NB4 (cell line): ENCODE measurements at regions not wholly inside any gene's neighbourhood (a gene's known extent, or its start where the extent isn't known, plus 50 kb on each side); places are given as distances from the start of the nearest gene placed in this dataset.

Experiments used
- DNase-seq: peaks from one replicate; pipeline ENCODE4 v3.0.0; 2010; ENCODE audit warnings: low read depth
- H3K4me3 ChIP-seq: one replicate; pipeline ENCODE4 v1.5.1; 2011; ENCODE audit warnings: mild to moderate bottlenecking, low read depth, low read length, moderate library complexity
- MYC ChIP-seq: IDR thresholded peaks from 2 replicates; pipeline ENCODE4 v1.6.1; 2011; ENCODE audit warnings: low read depth, low read length
- POLR2A ChIP-seq: IDR thresholded peaks from 2 replicates; pipeline ENCODE4 v1.6.1; 2011; ENCODE audit warnings: mild to moderate bottlenecking; ENCODE audit not compliant: insufficient read length; ENCODE audit errors: extremely low read depth
- TF ChIP-seq, protein P1 (sequence below): IDR thresholded peaks from one replicate; pipeline ENCODE4 v1.5.1; 2012; ENCODE audit warnings: low read depth, low read length
- TF ChIP-seq, protein P2 (sequence below): IDR thresholded peaks from 2 replicates; pipeline ENCODE4 v1.6.1; 2011; ENCODE audit warnings: low read depth, low read length

DNA sequence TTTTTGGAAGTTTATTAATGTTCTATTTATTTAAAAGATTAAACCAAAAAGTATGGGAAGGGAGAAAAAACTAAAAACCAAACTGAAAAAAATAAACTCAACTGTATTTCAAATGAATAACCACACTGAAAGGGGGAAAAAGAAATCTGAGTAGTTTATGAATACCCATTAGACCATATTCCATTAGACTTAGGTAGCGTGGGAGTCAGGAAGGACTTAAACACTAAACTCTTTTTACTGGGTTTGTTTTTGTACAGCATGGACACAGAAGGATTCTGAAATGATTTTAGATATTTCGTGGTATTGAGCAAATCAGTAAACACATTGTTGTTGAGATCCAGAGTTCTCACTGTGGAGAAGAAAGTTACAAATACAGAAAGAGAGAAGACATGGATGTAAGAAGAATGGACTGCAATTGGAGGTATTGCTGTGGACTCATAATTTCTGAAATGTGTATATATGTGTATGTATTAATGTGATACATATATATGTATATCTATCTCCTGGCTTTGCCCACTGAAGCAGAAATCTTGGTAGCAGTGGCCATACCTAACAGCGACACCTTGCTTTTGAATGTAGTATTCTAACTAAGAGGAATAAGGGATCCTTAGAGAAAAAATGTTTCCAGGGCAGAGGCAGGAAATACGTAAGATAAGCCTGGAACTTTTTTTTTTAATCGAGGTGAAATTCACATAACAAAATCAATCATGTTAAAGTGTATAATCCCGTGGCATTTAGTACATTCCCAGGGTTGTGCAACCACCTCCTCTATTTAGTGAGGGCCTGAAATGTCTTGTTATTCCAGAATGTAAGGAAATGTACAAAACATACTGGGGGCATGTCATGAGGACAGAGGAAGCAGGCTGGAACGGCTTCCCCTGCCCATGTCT is 228.8 kb downstream of the SMARCA2 start:
- no peak overlapping the region for H3K4me3 ChIP-seq
- TF ChIP-seq, protein P1, sequence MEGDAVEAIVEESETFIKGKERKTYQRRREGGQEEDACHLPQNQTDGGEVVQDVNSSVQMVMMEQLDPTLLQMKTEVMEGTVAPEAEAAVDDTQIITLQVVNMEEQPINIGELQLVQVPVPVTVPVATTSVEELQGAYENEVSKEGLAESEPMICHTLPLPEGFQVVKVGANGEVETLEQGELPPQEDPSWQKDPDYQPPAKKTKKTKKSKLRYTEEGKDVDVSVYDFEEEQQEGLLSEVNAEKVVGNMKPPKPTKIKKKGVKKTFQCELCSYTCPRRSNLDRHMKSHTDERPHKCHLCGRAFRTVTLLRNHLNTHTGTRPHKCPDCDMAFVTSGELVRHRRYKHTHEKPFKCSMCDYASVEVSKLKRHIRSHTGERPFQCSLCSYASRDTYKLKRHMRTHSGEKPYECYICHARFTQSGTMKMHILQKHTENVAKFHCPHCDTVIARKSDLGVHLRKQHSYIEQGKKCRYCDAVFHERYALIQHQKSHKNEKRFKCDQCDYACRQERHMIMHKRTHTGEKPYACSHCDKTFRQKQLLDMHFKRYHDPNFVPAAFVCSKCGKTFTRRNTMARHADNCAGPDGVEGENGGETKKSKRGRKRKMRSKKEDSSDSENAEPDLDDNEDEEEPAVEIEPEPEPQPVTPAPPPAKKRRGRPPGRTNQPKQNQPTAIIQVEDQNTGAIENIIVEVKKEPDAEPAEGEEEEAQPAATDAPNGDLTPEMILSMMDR = no peak
- no peak for TF ChIP-seq POLR2A
- TF ChIP-seq, protein P2, sequence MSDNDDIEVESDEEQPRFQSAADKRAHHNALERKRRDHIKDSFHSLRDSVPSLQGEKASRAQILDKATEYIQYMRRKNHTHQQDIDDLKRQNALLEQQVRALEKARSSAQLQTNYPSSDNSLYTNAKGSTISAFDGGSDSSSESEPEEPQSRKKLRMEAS = no peak
- TF ChIP-seq MYC = no peak
- DNase-seq = no peak

DNA sequence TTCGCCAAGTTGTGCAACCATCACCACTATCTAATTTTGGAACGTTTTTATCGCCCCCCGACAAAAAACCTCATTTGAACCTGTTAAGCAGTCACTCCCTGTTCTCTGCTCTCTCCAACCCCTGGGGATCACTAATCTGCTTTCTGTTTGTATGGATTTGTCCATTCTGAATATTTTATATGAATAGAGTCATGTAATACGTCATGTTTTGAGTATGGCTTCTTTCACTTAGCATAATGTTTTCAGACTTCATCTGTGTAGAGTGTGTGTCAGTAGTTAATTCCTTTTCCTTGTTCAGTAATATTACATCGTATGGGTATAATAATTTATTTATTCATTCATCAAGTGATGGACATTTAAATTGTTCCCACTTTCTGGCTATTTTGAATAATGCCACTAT is 232.2 kb downstream of the SMARCA2 start:
- TF ChIP-seq POLR2A (no peak), MYC (no peak)
- TF ChIP-seq, protein P2 = no peak
- TF ChIP-seq, protein P1 = no peak
- no peak overlapping the region for H3K4me3 ChIP-seq
- DNase-seq = no peak

DNA sequence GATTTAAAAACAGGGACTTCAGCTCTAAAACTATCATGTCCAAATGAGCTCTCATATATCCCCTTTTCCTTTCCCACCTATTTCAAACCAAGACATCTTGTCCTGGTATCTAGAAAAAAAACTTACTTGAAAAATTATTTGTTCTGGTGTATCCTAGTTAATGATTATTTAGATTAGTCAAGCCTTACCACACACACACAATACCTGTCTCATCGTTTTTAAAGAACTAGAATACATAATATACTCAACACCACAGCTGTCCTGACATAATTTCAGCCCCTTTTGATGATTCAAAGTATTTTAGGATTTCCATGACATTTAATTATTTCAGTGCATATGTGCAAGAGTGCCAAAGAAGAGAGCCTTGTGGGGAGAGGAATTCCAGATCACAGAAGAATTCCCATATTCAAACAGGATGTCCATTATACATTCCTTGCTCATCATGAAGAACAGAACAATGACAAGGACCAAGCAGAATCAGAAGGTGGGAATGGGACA is 233.7 kb downstream of the SMARCA2 start:
- DNase-seq = no peak
- TF ChIP-seq MYC (no peak), POLR2A (no peak)
- TF ChIP-seq, protein P2 = no peak
- TF ChIP-seq, protein P1 = no peak
- no peak overlapping the region for H3K4me3 ChIP-seq

DNA sequence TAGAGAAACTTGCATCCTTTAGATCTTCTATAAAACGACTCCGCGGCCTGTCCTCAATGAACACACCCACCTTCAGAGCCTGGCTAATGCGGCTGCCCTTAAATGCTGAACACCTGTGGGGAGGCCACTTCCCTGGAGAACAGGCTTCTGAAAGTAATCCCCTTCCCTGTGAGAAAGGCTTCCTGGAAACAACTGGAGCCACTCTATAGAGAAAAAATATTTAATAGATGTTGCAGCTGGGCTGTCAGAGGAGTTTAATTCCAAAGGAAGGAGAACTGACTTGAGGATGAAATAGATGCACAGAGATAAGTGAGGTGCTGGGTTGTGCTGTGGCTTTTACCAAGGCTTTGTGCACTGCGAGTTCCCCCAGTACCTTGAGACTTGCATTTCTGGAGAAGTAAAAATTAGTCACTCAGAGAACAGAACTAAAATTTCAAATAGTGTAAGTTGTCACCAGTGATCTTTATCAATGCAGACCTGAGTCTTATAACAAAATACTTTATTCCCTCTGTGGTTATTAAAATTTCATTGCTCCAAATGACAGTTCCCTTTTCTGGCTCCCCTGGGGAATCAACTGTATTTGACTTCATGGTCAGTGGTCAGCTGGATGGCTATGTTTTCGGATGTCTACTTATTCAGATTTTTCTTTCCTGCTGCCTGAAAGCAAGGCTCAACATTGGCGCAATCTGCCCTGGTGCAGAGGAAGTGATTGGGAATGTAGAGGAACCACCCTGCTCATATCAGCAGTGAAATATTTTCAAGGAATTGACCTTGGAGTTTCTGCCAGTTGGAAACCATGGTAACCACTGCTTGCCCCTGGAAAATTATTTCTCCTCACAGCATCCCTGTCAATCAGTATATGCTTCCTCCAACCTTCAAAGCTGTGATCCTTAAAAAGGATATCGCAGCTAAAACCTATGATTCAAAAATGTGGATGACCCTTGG is 238.8 kb downstream of the SMARCA2 start:
- DNase-seq = no peak
- TF ChIP-seq, protein P2 = no peak
- TF ChIP-seq POLR2A (no peak), MYC (no peak)
- TF ChIP-seq, protein P1 = no peak
- no peak overlapping the region for H3K4me3 ChIP-seq

DNA sequence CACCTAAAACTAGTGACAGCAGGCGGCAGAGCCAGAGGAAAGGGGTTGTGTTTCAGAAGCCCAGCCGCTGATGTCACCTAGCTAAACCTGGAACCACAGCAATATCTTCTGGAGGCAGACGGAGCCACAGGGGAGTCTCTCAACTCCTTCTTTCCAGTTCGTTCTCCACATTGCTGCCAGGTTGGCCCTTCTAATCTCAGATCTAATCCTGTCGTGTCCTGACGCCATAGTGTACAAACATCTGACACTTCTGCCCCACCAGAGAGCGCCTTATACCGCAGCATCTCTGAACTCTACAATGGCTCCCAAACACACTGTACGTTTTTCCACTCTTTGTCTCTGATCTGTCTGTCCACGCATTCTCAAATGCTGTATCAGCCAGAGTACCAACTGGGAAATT is 240.0 kb downstream of the SMARCA2 start:
- DNase-seq = no peak
- TF ChIP-seq, protein P1 = peak; percentile 9
- TF ChIP-seq, protein P2 = no peak
- TF ChIP-seq POLR2A (no peak), MYC (no peak)
- no peak overlapping the region for H3K4me3 ChIP-seq
